ENCODE measurements at regions not wholly inside any gene's neighbourhood (a gene's known extent, or its start where the extent isn't known, plus 50 kb on each side); places are given as distances from the start of the nearest gene placed in this dataset.

- TF ChIP-seq CTCF (IDR thresholded peaks at IDR 0.05) = no peak
- no peak for TF ChIP-seq ZFX (IDR thresholded peaks at IDR 0.05; ENCODE audit: borderline replicate concordance)
These were observed 56.9 kb upstream of the NXT1 start for GRCh38 chr20:23293689-23294088.

Data from 22Rv1 (cell line).